IMR-90 (cell line): ENCODE measurements at regions not wholly inside any gene's neighbourhood (a gene's known extent, or its start where the extent isn't known, plus 50 kb on each side); places are given as distances from the start of the nearest gene placed in this dataset.

ENCODE experiments used
- ATAC-seq: fragments of 200-7000 bp; cut with Tn5 transposase; 2 replicates; pipeline ENCODE4 v1.9.1; 2020; ENCODE audit warnings: low read depth, mild to moderate bottlenecking, moderate library complexity
- BruUV-seq: library from RNA; stranded (reverse); fragments of 400-500 nt; replicated peaks from 2 replicates; lab custom pipeline; 2021; lab: Mats Ljungman, UMichigan
- CTCF ChIA-PET: fragments of 300-600 bp; formaldehyde crosslinking; extraction: SDS; loops from one replicate; lab custom pipeline; 2021; ENCODE audit warnings: antibody characterized with exemption; lab: Yijun Ruan, JAX
- POLR2A ChIA-PET: fragments of 300-600 bp; sonication (Branson Sonifier 250); formaldehyde crosslinking; loops from one replicate; lab custom pipeline; 2022; ENCODE audit warnings: antibody characterized with exemption; ENCODE audit not compliant: unreplicated experiment; lab: Charles Lee
- DNase-seq: peaks from one replicate; pipeline ENCODE4 v3.0.0; 2013
- H2AFZ ChIP-seq: replicated peaks from 2 replicates; pipeline ENCODE3; 2013; ENCODE audit warnings: low read length, mild to moderate bottlenecking; ENCODE audit not compliant: poor library complexity
- H2AK5ac ChIP-seq: 2 replicates; pipeline ENCODE4 v1.6.1; 2013; ENCODE audit warnings: low read depth, low read length, inconsistent platforms
- H2AK9ac ChIP-seq: replicated peaks from 2 replicates; pipeline ENCODE3; 2013; ENCODE audit warnings: mild to moderate bottlenecking, low read depth, low read length, moderate library complexity; ENCODE audit not compliant: poor library complexity
- H2BK120ac ChIP-seq: 2 replicates; pipeline ENCODE4 v1.6.1; 2013; ENCODE audit warnings: low read depth, low read length, inconsistent platforms
- H2BK15ac ChIP-seq: 3 replicates; pipeline ENCODE4 v1.6.1; 2013; ENCODE audit warnings: low read depth, low read length, inconsistent platforms
- H2BK20ac ChIP-seq: 2 replicates; pipeline ENCODE4 v1.6.1; 2013; ENCODE audit warnings: low read depth, mild to moderate bottlenecking, inconsistent platforms, low read length, moderate library complexity
- H2BK5ac ChIP-seq: 2 replicates; pipeline ENCODE4 v1.6.1; 2013; ENCODE audit warnings: mild to moderate bottlenecking, low read depth, low read length, inconsistent platforms; ENCODE audit not compliant: poor library complexity, severe bottlenecking
- H3K14ac ChIP-seq: replicated peaks from 2 replicates; pipeline ENCODE4 v1.6.1; 2013; ENCODE audit warnings: low read depth, low read length, inconsistent platforms
- H3K18ac ChIP-seq: 2 replicates; pipeline ENCODE4 v1.6.1; 2013; ENCODE audit warnings: low read depth, low read length, control low read depth
- H3K23ac ChIP-seq: 2 replicates; pipeline ENCODE4 v1.6.1; 2013; ENCODE audit warnings: low read depth, low read length, inconsistent platforms
- H3K27ac ChIP-seq: 2 replicates; pipeline ENCODE4 v1.5.1; 2013; ENCODE audit warnings: mild to moderate bottlenecking, control low read depth, low read length; ENCODE audit not compliant: insufficient read depth
- H3K27me3 ChIP-seq: 2 replicates; pipeline ENCODE4 v1.6.1; 2013; ENCODE audit warnings: low read length; ENCODE audit not compliant: control insufficient read depth, insufficient read depth
- H3K36me3 ChIP-seq: 2 replicates; pipeline ENCODE4 v1.6.1; 2013; ENCODE audit warnings: low read length, mixed read lengths; ENCODE audit not compliant: control insufficient read depth, insufficient read depth
- H3K4ac ChIP-seq: 2 replicates; pipeline ENCODE4 v1.6.1; 2013; ENCODE audit warnings: low read depth, low read length, inconsistent platforms
- H3K4me1 ChIP-seq: 2 replicates; pipeline ENCODE4 v1.6.1; 2013; ENCODE audit warnings: low read length, mixed read lengths; ENCODE audit not compliant: control insufficient read depth, insufficient read depth
- H3K4me2 ChIP-seq: 2 replicates; pipeline ENCODE4 v1.6.1; 2013; ENCODE audit warnings: low read depth, mild to moderate bottlenecking, control low read depth, low read length, moderate library complexity
- H3K4me3 ChIP-seq: 2 replicates; pipeline ENCODE4 v1.5.1; 2013; ENCODE audit warnings: low read depth, mild to moderate bottlenecking, control low read depth, low read length, moderate library complexity; ENCODE audit not compliant: insufficient read depth
- H3K56ac ChIP-seq: 2 replicates; pipeline ENCODE4 v1.6.1; 2013; ENCODE audit warnings: low read length, inconsistent platforms; ENCODE audit not compliant: insufficient read depth; ENCODE audit errors: extremely low read depth
- H3K79me1 ChIP-seq, 2 experiments: 2 replicates each; pipeline ENCODE4 v1.6.1; 2013; ENCODE audit warnings: low read length in 2 of 2, inconsistent platforms in 1 of 2, low read depth in 1 of 2
- H3K9ac ChIP-seq: 2 replicates; pipeline ENCODE4 v1.6.1; 2013; ENCODE audit warnings: low read depth, low read length, control low read depth
- H3K9me1 ChIP-seq: 2 replicates; pipeline ENCODE4 v1.6.1; 2013; ENCODE audit warnings: low read length, inconsistent platforms; ENCODE audit not compliant: insufficient read depth
- H3K9me3 ChIP-seq: 2 replicates; pipeline ENCODE4 v1.6.1; 2013; ENCODE audit warnings: low read length; ENCODE audit not compliant: control insufficient read depth, insufficient read depth
- H4K20me1 ChIP-seq: 2 replicates; pipeline ENCODE4 v1.6.1; 2013; ENCODE audit warnings: low read length, inconsistent platforms; ENCODE audit not compliant: insufficient read depth
- H4K5ac ChIP-seq: 2 replicates; pipeline ENCODE4 v1.6.1; 2013; ENCODE audit warnings: mild to moderate bottlenecking, low read depth, low read length, control low read depth
- H4K8ac ChIP-seq, 2 experiments: 2 replicates each; pipeline ENCODE4 v1.6.1; 2013; ENCODE audit warnings: low read depth in 2 of 2, low read length in 2 of 2, control low read depth in 1 of 2, inconsistent platforms in 1 of 2
- H4K91ac ChIP-seq: 2 replicates; pipeline ENCODE4 v1.6.1; 2013; ENCODE audit warnings: low read depth, low read length, inconsistent platforms; ENCODE audit not compliant: insufficient read depth
- BHLHE40 ChIP-seq: fragments of 150-350 bp; IDR thresholded peaks from 2 replicates; pipeline ENCODE4 v1.6.1; 2016; ENCODE audit warnings: mild to moderate bottlenecking, low read depth, low read length
- CHD1 ChIP-seq: IDR thresholded peaks from 2 replicates; pipeline ENCODE4 v1.6.1; 2012; ENCODE audit warnings: low read depth, low read length, improper control_type of control experiment
- FOS ChIP-seq: fragments of 150-350 bp; IDR thresholded peaks from 2 replicates; pipeline ENCODE4 v1.6.1; 2016; ENCODE audit warnings: low read depth, low read length
- MAFK ChIP-seq: IDR thresholded peaks from 2 replicates; pipeline ENCODE4 v1.6.1; 2012; ENCODE audit warnings: low read depth, low read length, improper control_type of control experiment
- RAD21 ChIP-seq: IDR thresholded peaks from 2 replicates; pipeline ENCODE4 v1.6.1; 2012; ENCODE audit warnings: low read length, improper control_type of control experiment
- RFX5 ChIP-seq: IDR thresholded peaks from 2 replicates; pipeline ENCODE4 v1.8.0; 2012; ENCODE audit warnings: low read depth, mild to moderate bottlenecking, low read length, moderate library complexity
- USF2 ChIP-seq: fragments of 150-350 bp; IDR thresholded peaks from 2 replicates; pipeline ENCODE4 v1.6.1; 2017; ENCODE audit warnings: mild to moderate bottlenecking, antibody characterized with exemption, low read length, low read depth
- WGBS, 2 experiments: methylation state at CpG; one replicate each; pipeline versions ENCODE4 v1.1.5 to v1.1.7; 2013; ENCODE audit warnings: missing lambda C conversion rate in 2 of 2; ENCODE audit not compliant: insufficient read length in 1 of 2; ENCODE audit errors: extremely low coverage in 2 of 2; 5-methylcytosine and 5-hydroxymethylcytosine counted together
- dilution Hi-C: fragments of 300-500 bp; cut with HindIII; formaldehyde crosslinking; loops from one replicate; pipeline ENCODE4 v1.14.3; 2018; ENCODE audit warnings: low sequenced_read_pairs; ENCODE audit not compliant: unreplicated experiment
- in situ Hi-C: fragments of 300-500 bp; cut with MboI; formaldehyde crosslinking; loops from 3 replicates; pipeline ENCODE4 v1.14.3; 2019; ENCODE audit warnings: low sequenced_read_pairs, inconsistent platforms, mixed read lengths
- intact Hi-C: fragments of 100-400 bp; cut with micrococcal nuclease; formaldehyde crosslinking; loops from 2 replicates; pipeline ENCODE4 v1.10.0; 2022

DNA sequence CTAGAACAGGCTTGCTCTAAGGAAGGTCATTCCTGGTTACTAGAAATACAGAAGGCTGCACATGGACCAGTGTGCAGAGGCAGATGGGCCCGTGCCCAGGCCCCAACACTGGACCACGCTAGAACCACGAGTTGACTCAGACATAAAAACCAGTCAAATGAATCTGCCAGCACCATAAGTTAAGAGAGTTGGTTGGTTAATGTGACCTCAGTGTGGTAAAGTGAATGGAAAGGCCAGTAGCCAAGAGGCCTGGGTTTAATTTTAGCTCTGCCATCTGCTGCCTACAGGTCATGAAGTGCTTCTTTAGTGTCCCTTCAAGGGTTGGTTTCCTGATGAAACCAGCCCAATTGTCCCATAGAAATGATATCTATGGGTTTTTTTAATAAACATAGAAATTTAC, 329.6 kb upstream of the NRP1 start:
- ATAC-seq (no peak), DNase-seq (no peak)
- Histone ChIP-seq H3K9me1 (no peaks in the 10 kb centered on the region), H3K27ac (no peak overlapping the region), H3K4me3 (no peak overlapping the region), H3K14ac (no peak overlapping the region), H2AK5ac (no peak overlapping the region), H3K4me2 (no peak overlapping the region), H2AFZ (no peak overlapping the region), H2BK15ac (no peak overlapping the region), H3K18ac (no peak overlapping the region), H3K9ac (no peak overlapping the region), H2BK5ac (no peak overlapping the region), H3K27me3 (peaks cover 2% of the 10 kb centered on the region; the same call in 1 of the 2 replicates), H4K8ac (no peak overlapping the region), H3K23ac (no peak overlapping the region), H4K20me1 (no peaks in the 10 kb centered on the region), H3K4me1 (peaks cover 2% of the 10 kb centered on the region; the same call in 1 of the 2 replicates), H3K79me1 (no peaks in the 10 kb centered on the region), H2BK20ac (no peak overlapping the region), H4K5ac (no peak overlapping the region), H2BK120ac (no peak overlapping the region), H3K4ac (no peak overlapping the region), H4K91ac (no peak overlapping the region), H3K36me3 (no peaks in the 10 kb centered on the region), H2AK9ac (no peak overlapping the region), H3K56ac (no peak overlapping the region), H3K9me3 (peaks cover 2% of the 10 kb centered on the region; the same call in 1 of the 2 replicates)
- CTCF ChIA-PET = no interaction called here
- dilution Hi-C loops (no loop called here), in situ Hi-C loops (no loop called here), intact Hi-C loops (no loop called here)
- no peak for TF ChIP-seq RAD21
- TF ChIP-seq USF2 = no peak
- TF ChIP-seq RFX5 = no peak
- no peak for TF ChIP-seq MAFK
- TF ChIP-seq BHLHE40 = no peak
- no peak for TF ChIP-seq FOS
- no peak for TF ChIP-seq CHD1
- BruUV-seq = no TSS peak
- WGBS, 2 experiments = no CpG with 5 or more reads among the region's 3 CpGs
- POLR2A ChIA-PET = no interaction called here
